Lower leg skin (tissue), 4 donors: ENCODE measurements at regions not wholly inside any gene's neighbourhood (a gene's known extent, or its start where the extent isn't known, plus 50 kb on each side); places are given as distances from the start of the nearest gene placed in this dataset.

Experiments
- DNase-seq, 2 donors: peaks; one replicate each; pipeline ENCODE4 v3.0.0-alpha.2; 2019; ENCODE audit warnings: low spot score in 2 of 2
- H3K4me3 ChIP-seq: fragments of 200-600 bp; sonication (generic); 2 replicates; pipeline ENCODE4 v1.5.1; 2017; ENCODE audit warnings: mild to moderate bottlenecking, low read depth; ENCODE audit not compliant: poor library complexity, severe bottlenecking
- CTCF ChIP-seq, 3 donors: fragments of 450-650 bp; IDR thresholded peaks; one replicate each; pipeline ENCODE4 v1.5.1; 2016; ENCODE audit warnings: antibody characterized with exemption in 3 of 3, mild to moderate bottlenecking in 3 of 3, moderate library complexity in 2 of 3
- POLR2A ChIP-seq, 2 donors: fragments of 450-650 bp; IDR thresholded peaks; one replicate each; pipeline ENCODE4 v1.6.1; 2016 to 2017; ENCODE audit warnings: antibody characterized with exemption in 2 of 2, mild to moderate bottlenecking in 1 of 2, moderate library complexity in 1 of 2
- WGBS, 2 donors: methylation state at CpG; one replicate each; pipeline ENCODE4 v1.1.5; 2018; 5-methylcytosine and 5-hydroxymethylcytosine counted together
- intact Hi-C: fragments of 100-400 bp; cut with DNase I; formaldehyde crosslinking; loops from one replicate; pipeline ENCODE4 v1.15.0; 2023; ENCODE audit warnings: low total_unique reads

GRCh38 chr12:113658006-113658655, 186.5 kb upstream of the LHX5 start:
- intact Hi-C loops = no loop called here
- WGBS, 2 donors = 6% methylated on average over 1 of the region's 1 CpG
- no peak overlapping the region for H3K4me3 ChIP-seq
- DNase-seq = no peak
- TF ChIP-seq CTCF (IDR thresholded peaks at IDR 0.05) = no peak
- TF ChIP-seq POLR2A (IDR thresholded peaks at IDR 0.05) = no peak

GRCh38 chr12:113655919-113656318, 184.2 kb upstream of the LHX5 start:
- no peak overlapping the region for H3K4me3 ChIP-seq
- no peak for DNase-seq
- WGBS, 2 donors = 76 to 77% methylated on average over 4 of the region's 4 CpGs
- intact Hi-C loops = no loop called here
- no peak for TF ChIP-seq POLR2A (IDR thresholded peaks at IDR 0.05)

- DNase-seq = no peak
- no peak for TF ChIP-seq POLR2A (IDR thresholded peaks at IDR 0.05)
- no peak overlapping the region for H3K4me3 ChIP-seq
- 81 to 82% methylated on average over 3 of the region's 3 CpGs for WGBS, 2 donors
- intact Hi-C loops = no loop called here
These were observed 183.8 kb upstream of the LHX5 start for GRCh38 chr12:113655479-113655878.

GRCh38 chr12:113651662-113652061, 180.0 kb upstream of the LHX5 start:
- intact Hi-C loops = no loop called here
- no peak overlapping the region for H3K4me3 ChIP-seq
- TF ChIP-seq POLR2A (IDR thresholded peaks at IDR 0.05) (no peak), CTCF (IDR thresholded peaks at IDR 0.05) (no peak)
- 73 to 80% methylated on average over 3 of the region's 3 CpGs for WGBS, 2 donors
- no peak for DNase-seq

- intact Hi-C loops = no loop called here
- H3K4me3 ChIP-seq = no peak overlapping the region
- 51 to 65% methylated on average over 6 of the region's 6 CpGs for WGBS, 2 donors
- no peak for DNase-seq
- TF ChIP-seq CTCF (IDR thresholded peaks at IDR 0.05) = no peak
- no peak for TF ChIP-seq POLR2A (IDR thresholded peaks at IDR 0.05)
These were observed 178.8 kb upstream of the LHX5 start for GRCh38 chr12:113650476-113650875.

- DNase-seq = no peak
- intact Hi-C loops = no loop called here
- H3K4me3 ChIP-seq = no peak overlapping the region
- WGBS, 2 donors = 55 to 58% methylated on average over 20 of the region's 20 CpGs
- TF ChIP-seq CTCF (IDR thresholded peaks at IDR 0.05) (no peak), POLR2A (IDR thresholded peaks at IDR 0.05) (no peak)
These were observed 177.7 kb upstream of the LHX5 start for GRCh38 chr12:113649256-113649830.

- H3K4me3 ChIP-seq = no peak overlapping the region
- 72 to 77% methylated on average over 4 of the region's 4 CpGs for WGBS, 2 donors
- TF ChIP-seq POLR2A (IDR thresholded peaks at IDR 0.05) = no peak
- no peak for TF ChIP-seq CTCF (IDR thresholded peaks at IDR 0.05)
- intact Hi-C loops = no loop called here
- DNase-seq = no peak
These were observed 175.4 kb upstream of the LHX5 start for GRCh38 chr12:113647048-113647447.
